ENCODE measurements at regions not wholly inside any gene's neighbourhood (a gene's known extent, or its start where the extent isn't known, plus 50 kb on each side); places are given as distances from the start of the nearest gene placed in this dataset.

DNA sequence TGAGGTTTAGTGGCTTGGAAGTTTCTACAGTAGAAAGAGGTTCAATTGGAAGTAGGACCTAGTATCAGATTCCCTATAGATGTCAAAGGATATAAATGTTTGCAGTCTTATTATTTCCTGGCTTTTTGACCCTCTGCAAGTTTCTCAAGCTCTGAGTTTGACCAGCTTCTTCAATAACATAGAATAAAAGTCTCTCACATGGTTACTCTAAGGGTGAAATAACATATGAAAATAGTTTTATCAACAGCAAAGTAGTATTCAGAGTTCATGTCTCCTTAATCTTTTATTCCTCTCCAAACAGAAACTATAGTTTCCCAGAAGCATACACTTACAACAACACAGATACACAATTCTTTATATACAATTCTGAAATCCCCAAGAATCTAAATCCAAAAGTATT is 132.9 kb upstream of the RND3 start:
- TF ChIP-seq EP300 (IDR thresholded peaks at IDR 0.05; ENCODE audit: borderline replicate concordance): no peak
- TF ChIP-seq CEBPB (IDR thresholded peaks at IDR 0.05): no peak
